K562 (cell line): ENCODE measurements at regions not wholly inside any gene's neighbourhood (a gene's known extent, or its start where the extent isn't known, plus 50 kb on each side); places are given as distances from the start of the nearest gene placed in this dataset.

ENCODE experiments used
- NBN ChIP-seq: fragments of 450-650 bp; IDR thresholded peaks from 2 replicates; pipeline ENCODE4 v1.6.1; 2016; ENCODE audit warnings: low read depth, mild to moderate bottlenecking
- ZNF551 ChIP-seq: fragments of 250-450 bp; sonication (Bioruptor Pico); IDR thresholded peaks from 2 replicates; pipeline ENCODE4 v1.5.0; 2021; ENCODE audit warnings: mild to moderate bottlenecking, moderate library complexity

- TF ChIP-seq NBN (no peak), ZNF551 (CRISPR knock-in tag) (no peak)
These were observed 440.9 kb upstream of the NRXN1 start for GRCh38 chr2:51472783-51473182.
